ENCODE measurements at regions not wholly inside any gene's neighbourhood (a gene's known extent, or its start where the extent isn't known, plus 50 kb on each side); places are given as distances from the start of the nearest gene placed in this dataset.

- no peaks in the 10 kb centered on the region for H3K4me1 ChIP-seq (ENCODE audit: control insufficient read depth, insufficient read depth, low read length)
- no peak overlapping the region for H3K27ac ChIP-seq (ENCODE audit: low read depth, low read length)
- no peak overlapping the region for H3K9ac ChIP-seq (ENCODE audit: low read depth, low read length)
- H3K36me3 ChIP-seq (ENCODE audit: control insufficient read depth, insufficient read depth, low read length) = no peaks in the 10 kb centered on the region
- no peaks in the 10 kb centered on the region for H3K27me3 ChIP-seq (ENCODE audit: control insufficient read depth, insufficient read depth, low read length)
- H3K4me3 ChIP-seq (ENCODE audit: low read depth, low read length) = no peak overlapping the region
- no peaks in the 10 kb centered on the region for H3K9me3 ChIP-seq (ENCODE audit: control insufficient read depth, insufficient read depth, low read length)
Measured at GRCh38 chr16:54402873-54403272, 116.3 kb upstream of the IRX3 start.

- Histone ChIP-seq H3K4me3 (ENCODE audit: low read depth, low read length) (no peak overlapping the region), H3K27ac (ENCODE audit: low read depth, low read length) (no peak overlapping the region), H3K4me1 (ENCODE audit: control insufficient read depth, insufficient read depth, low read length) (no peaks in the 10 kb centered on the region), H3K9me3 (ENCODE audit: control insufficient read depth, insufficient read depth, low read length) (no peaks in the 10 kb centered on the region), H3K9ac (ENCODE audit: low read depth, low read length) (no peak overlapping the region), H3K27me3 (ENCODE audit: control insufficient read depth, insufficient read depth, low read length) (no peaks in the 10 kb centered on the region), H3K36me3 (ENCODE audit: control insufficient read depth, insufficient read depth, low read length) (no peaks in the 10 kb centered on the region)
Measured at GRCh38 chr16:54402270-54402669, 115.7 kb upstream of the IRX3 start.

- H3K4me3 ChIP-seq (ENCODE audit: low read depth, low read length) = no peak overlapping the region
- H3K27me3 ChIP-seq (ENCODE audit: control insufficient read depth, insufficient read depth, low read length) = no peaks in the 10 kb centered on the region
- no peaks in the 10 kb centered on the region for H3K4me1 ChIP-seq (ENCODE audit: control insufficient read depth, insufficient read depth, low read length)
- H3K27ac ChIP-seq (ENCODE audit: low read depth, low read length) = no peak overlapping the region
- no peaks in the 10 kb centered on the region for H3K36me3 ChIP-seq (ENCODE audit: control insufficient read depth, insufficient read depth, low read length)
- no peaks in the 10 kb centered on the region for H3K9me3 ChIP-seq (ENCODE audit: control insufficient read depth, insufficient read depth, low read length)
- no peak overlapping the region for H3K9ac ChIP-seq (ENCODE audit: low read depth, low read length)
Measured at GRCh38 chr16:54400261-54400660, 113.7 kb upstream of the IRX3 start.

GRCh38 chr16:54398986-54399385 is 112.4 kb upstream of the IRX3 start:
- no peak overlapping the region for H3K4me3 ChIP-seq (ENCODE audit: low read depth, low read length)
- no peak overlapping the region for H3K27ac ChIP-seq (ENCODE audit: low read depth, low read length)
- H3K9me3 ChIP-seq (ENCODE audit: control insufficient read depth, insufficient read depth, low read length) = no peaks in the 10 kb centered on the region
- no peaks in the 10 kb centered on the region for H3K4me1 ChIP-seq (ENCODE audit: control insufficient read depth, insufficient read depth, low read length)
- no peaks in the 10 kb centered on the region for H3K27me3 ChIP-seq (ENCODE audit: control insufficient read depth, insufficient read depth, low read length)
- no peaks in the 10 kb centered on the region for H3K36me3 ChIP-seq (ENCODE audit: control insufficient read depth, insufficient read depth, low read length)
- H3K9ac ChIP-seq (ENCODE audit: low read depth, low read length) = no peak overlapping the region

GRCh38 chr16:54397838-54398237 is 111.3 kb upstream of the IRX3 start:
- Histone ChIP-seq H3K9me3 (ENCODE audit: control insufficient read depth, insufficient read depth, low read length) (no peaks in the 10 kb centered on the region), H3K4me3 (ENCODE audit: low read depth, low read length) (no peak overlapping the region), H3K4me1 (ENCODE audit: control insufficient read depth, insufficient read depth, low read length) (no peaks in the 10 kb centered on the region), H3K27me3 (ENCODE audit: control insufficient read depth, insufficient read depth, low read length) (no peaks in the 10 kb centered on the region), H3K27ac (ENCODE audit: low read depth, low read length) (no peak overlapping the region), H3K36me3 (ENCODE audit: control insufficient read depth, insufficient read depth, low read length) (no peaks in the 10 kb centered on the region), H3K9ac (ENCODE audit: low read depth, low read length) (no peak overlapping the region)

- Histone ChIP-seq H3K4me3 (ENCODE audit: low read depth, low read length) (no peak overlapping the region), H3K9ac (ENCODE audit: low read depth, low read length) (no peak overlapping the region), H3K27me3 (ENCODE audit: control insufficient read depth, insufficient read depth, low read length) (no peaks in the 10 kb centered on the region), H3K36me3 (ENCODE audit: control insufficient read depth, insufficient read depth, low read length) (no peaks in the 10 kb centered on the region), H3K9me3 (ENCODE audit: control insufficient read depth, insufficient read depth, low read length) (no peaks in the 10 kb centered on the region), H3K4me1 (ENCODE audit: control insufficient read depth, insufficient read depth, low read length) (no peaks in the 10 kb centered on the region), H3K27ac (ENCODE audit: low read depth, low read length) (no peak overlapping the region)
Measured at GRCh38 chr16:54397190-54397835, 110.7 kb upstream of the IRX3 start.

GRCh38 chr16:54389836-54390494 is 103.4 kb upstream of the IRX3 start:
- Histone ChIP-seq H3K36me3 (ENCODE audit: control insufficient read depth, insufficient read depth, low read length) (no peaks in the 10 kb centered on the region), H3K27ac (ENCODE audit: low read depth, low read length) (no peak overlapping the region), H3K4me1 (ENCODE audit: control insufficient read depth, insufficient read depth, low read length) (peaks cover 8% of the 10 kb centered on the region; the same call in 1 of the 2 replicates), H3K27me3 (ENCODE audit: control insufficient read depth, insufficient read depth, low read length) (no peaks in the 10 kb centered on the region), H3K9me3 (ENCODE audit: control insufficient read depth, insufficient read depth, low read length) (no peaks in the 10 kb centered on the region), H3K9ac (ENCODE audit: low read depth, low read length) (no peak overlapping the region), H3K4me3 (ENCODE audit: low read depth, low read length) (no peak overlapping the region)

GRCh38 chr16:54385141-54385540 is 98.6 kb upstream of the IRX3 start:
- no peaks in the 10 kb centered on the region for H3K27me3 ChIP-seq (ENCODE audit: control insufficient read depth, insufficient read depth, low read length)
- H3K9me3 ChIP-seq (ENCODE audit: control insufficient read depth, insufficient read depth, low read length) = no peaks in the 10 kb centered on the region; the same call in 1 of the 2 replicates
- H3K27ac ChIP-seq (ENCODE audit: low read depth, low read length) = no peak overlapping the region
- H3K4me3 ChIP-seq (ENCODE audit: low read depth, low read length) = no peak overlapping the region
- H3K9ac ChIP-seq (ENCODE audit: low read depth, low read length) = no peak overlapping the region
- H3K36me3 ChIP-seq (ENCODE audit: control insufficient read depth, insufficient read depth, low read length) = no peaks in the 10 kb centered on the region
- H3K4me1 ChIP-seq (ENCODE audit: control insufficient read depth, insufficient read depth, low read length) = peaks cover 8% of the 10 kb centered on the region; the same call in 1 of the 2 replicates

GRCh38 chr16:54381601-54382313 is 95.2 kb upstream of the IRX3 start:
- Histone ChIP-seq H3K27me3 (ENCODE audit: control insufficient read depth, insufficient read depth, low read length) (no peaks in the 10 kb centered on the region), H3K4me1 (ENCODE audit: control insufficient read depth, insufficient read depth, low read length) (peaks cover 8% of the 10 kb centered on the region; the same call in 1 of the 2 replicates), H3K27ac (ENCODE audit: low read depth, low read length) (no peak overlapping the region), H3K9ac (ENCODE audit: low read depth, low read length) (no peak overlapping the region), H3K36me3 (ENCODE audit: control insufficient read depth, insufficient read depth, low read length) (no peaks in the 10 kb centered on the region), H3K4me3 (ENCODE audit: low read depth, low read length) (no peak overlapping the region), H3K9me3 (ENCODE audit: control insufficient read depth, insufficient read depth, low read length) (no peaks in the 10 kb centered on the region; the same call in 1 of the 2 replicates)

GRCh38 chr16:54375071-54375470 is 88.5 kb upstream of the IRX3 start:
- H3K9ac ChIP-seq (ENCODE audit: low read depth, low read length) = no peak overlapping the region
- no peaks in the 10 kb centered on the region for H3K4me1 ChIP-seq (ENCODE audit: control insufficient read depth, insufficient read depth, low read length)
- H3K27me3 ChIP-seq (ENCODE audit: control insufficient read depth, insufficient read depth, low read length) = no peaks in the 10 kb centered on the region
- no peaks in the 10 kb centered on the region for H3K9me3 ChIP-seq (ENCODE audit: control insufficient read depth, insufficient read depth, low read length)
- no peaks in the 10 kb centered on the region for H3K36me3 ChIP-seq (ENCODE audit: control insufficient read depth, insufficient read depth, low read length)
- H3K27ac ChIP-seq (ENCODE audit: low read depth, low read length) = no peak overlapping the region
- H3K4me3 ChIP-seq (ENCODE audit: low read depth, low read length) = no peak overlapping the region

Measured in HUES48 (cell line).